ENCODE measurements at regions not wholly inside any gene's neighbourhood (a gene's known extent, or its start where the extent isn't known, plus 50 kb on each side); places are given as distances from the start of the nearest gene placed in this dataset.

- CTCF ChIA-PET: no interaction called here
- TF ChIP-seq ATF6 (CRISPR knock-in tag; IDR thresholded peaks at IDR 0.05): no peak
- TF ChIP-seq PREB (CRISPR knock-in tag; IDR thresholded peaks at IDR 0.05; ENCODE audit: borderline replicate concordance): no peak
- no peak for TF ChIP-seq FOXP4 (CRISPR knock-in tag; IDR thresholded peaks at IDR 0.05)
- TF ChIP-seq ERG (CRISPR knock-in tag; IDR thresholded peaks at IDR 0.05): no peak
- no peak for TF ChIP-seq MYBL2 (CRISPR knock-in tag; IDR thresholded peaks at IDR 0.05)
- no peak for TF ChIP-seq ZNF121 (CRISPR knock-in tag; IDR thresholded peaks at IDR 0.05)
- TF ChIP-seq NFE2L1 (CRISPR knock-in tag; IDR thresholded peaks at IDR 0.05): no peak
- no peak for TF ChIP-seq JAZF1 (CRISPR knock-in tag; IDR thresholded peaks at IDR 0.05)
- TF ChIP-seq ZNF425 (CRISPR knock-in tag; conservative IDR thresholded peaks at IDR 0.05): no peak
Observed at GRCh38 chr5:148012801-148013200, 51.0 kb upstream of the SPINK5 start.

GRCh38 chr5:148011398-148012137, 52.2 kb upstream of the SPINK5 start:
- Mint-ChIP-seq H3K9me3 (no peaks in the 10 kb centered on the region), H3K36me3 (no peaks in the 10 kb centered on the region), H3K27ac (peak overlapping the region; percentile 54; the same call in 1 of the 2 replicates), H3K27me3 (ENCODE audit: low read depth) (no peaks in the 10 kb centered on the region), H3K4me1 (peaks cover 16% of the 10 kb centered on the region), H3K4me3 (no peak overlapping the region)
- no peak for ATAC-seq
- POLR2A ChIA-PET: no interaction called here
- no peak for DNase-seq (ENCODE audit: low spot score)
- CTCF ChIA-PET: interaction anchor here (0.7 to 1.3 kb wide), 2 partner anchors 15 to 26 kb away, joined by 3 read pairs; no protein-coding TSS in a partner anchor
- TF ChIP-seq MLX (CRISPR knock-in tag; IDR thresholded peaks at IDR 0.05) (no peak), NFATC4 (CRISPR knock-in tag; IDR thresholded peaks at IDR 0.05) (no peak), FOXK1 (CRISPR knock-in tag; IDR thresholded peaks at IDR 0.05) (no peak)

More at GRCh38 chr5:148012801-148013200, 51.0 kb upstream of the SPINK5 start:
- POLR2A ChIA-PET: no interaction called here
- ATAC-seq (no peak), DNase-seq (ENCODE audit: low spot score) (no peak)
- peaks cover 15% of the 10 kb centered on the region for H3K4me1 Mint-ChIP-seq
- H3K36me3 Mint-ChIP-seq: no peaks in the 10 kb centered on the region
- no peaks in the 10 kb centered on the region for H3K9me3 Mint-ChIP-seq
- H3K4me3 Mint-ChIP-seq: no peak overlapping the region
- no peak overlapping the region for H3K27ac Mint-ChIP-seq
- H3K27me3 Mint-ChIP-seq (ENCODE audit: low read depth): no peaks in the 10 kb centered on the region

All from WTC11 (cell line).